ENCODE measurements at regions not wholly inside any gene's neighbourhood (a gene's known extent, or its start where the extent isn't known, plus 50 kb on each side); places are given as distances from the start of the nearest gene placed in this dataset.

GRCh38 chr7:156238366-156239133 is 402.0 kb upstream of the RNF32 start:
- H3K4me3 ChIP-seq (ENCODE audit: insufficient read depth, low read depth, low read length): no peak overlapping the region
- H4K20me1 ChIP-seq (ENCODE audit: insufficient read depth, low read length): no peaks in the 10 kb centered on the region
- no peak overlapping the region for H3K4ac ChIP-seq (ENCODE audit: low read depth, low read length)
- no peak overlapping the region for H2BK120ac ChIP-seq (ENCODE audit: low read depth, low read length)
- H2BK15ac ChIP-seq (ENCODE audit: low read depth, low read length): no peak overlapping the region
- in situ Hi-C loops (cut with MboI; ENCODE audit: low sequenced_read_pairs) (no loop called here), dilution Hi-C loops (cut with HindIII; ENCODE audit: low sequenced_read_pairs, unreplicated experiment) (no loop called here), intact Hi-C loops (cut with micrococcal nuclease) (no loop called here)
- no peak for DNase-seq
- BruUV-seq (replicated peaks): no TSS peak
- no peak overlapping the region for H2AFZ ChIP-seq (replicated peaks; ENCODE audit: low read length, poor library complexity)
- H3K4me1 ChIP-seq (ENCODE audit: control insufficient read depth, insufficient read depth, low read length): no peaks in the 10 kb centered on the region
- H3K23ac ChIP-seq (ENCODE audit: low read depth, low read length): no peak overlapping the region
- H3K56ac ChIP-seq (ENCODE audit: extremely low read depth, insufficient read depth, low read length): no peak overlapping the region
- no peaks in the 10 kb centered on the region for H3K27me3 ChIP-seq (ENCODE audit: control insufficient read depth, insufficient read depth, low read length)
- no peak overlapping the region for H3K18ac ChIP-seq (ENCODE audit: low read depth, low read length)
- H3K9me3 ChIP-seq (ENCODE audit: control insufficient read depth, insufficient read depth, low read length): peaks cover 25% of the 10 kb centered on the region; the same call in 1 of the 2 replicates
- 76% methylated on average over 11 of the region's 19 CpGs; no CpG with 5 or more reads in 1 of the 2 experiments for WGBS, 2 experiments (ENCODE audit: extremely low coverage in 2 of 2, insufficient read length in 1 of 2)
- H3K9ac ChIP-seq (ENCODE audit: low read depth, low read length): no peak overlapping the region
- H4K91ac ChIP-seq (ENCODE audit: insufficient read depth, low read depth, low read length): no peak overlapping the region
- H2AK5ac ChIP-seq (ENCODE audit: low read depth, low read length): no peak overlapping the region
- no peaks in the 10 kb centered on the region for H3K79me1 ChIP-seq (ENCODE audit: low read depth in 1 of 2, low read length in 2 of 2)
- H3K9me1 ChIP-seq (ENCODE audit: insufficient read depth, low read length): no peaks in the 10 kb centered on the region
- no peak overlapping the region for H2BK5ac ChIP-seq (ENCODE audit: low read depth, low read length, poor library complexity, severe bottlenecking)
- no peak overlapping the region for H3K4me2 ChIP-seq (ENCODE audit: low read depth, low read length)
- CTCF ChIA-PET: no interaction called here
- no peak overlapping the region for H4K5ac ChIP-seq (ENCODE audit: low read depth, low read length)
- H3K14ac ChIP-seq (replicated peaks; ENCODE audit: low read depth, low read length): no peak overlapping the region
- no peak overlapping the region for H3K27ac ChIP-seq (ENCODE audit: insufficient read depth, low read length)
- no peak overlapping the region for H2BK20ac ChIP-seq (ENCODE audit: low read depth, low read length)
- POLR2A ChIA-PET (ENCODE audit: unreplicated experiment): no interaction called here
- H4K8ac ChIP-seq (ENCODE audit: low read depth in 2 of 2, low read length in 2 of 2): no peak overlapping the region
- no peak overlapping the region for H2AK9ac ChIP-seq (replicated peaks; ENCODE audit: low read depth, low read length, poor library complexity)
- ATAC-seq (ENCODE audit: low read depth): no peak
- TF ChIP-seq CHD1 (IDR thresholded peaks at IDR 0.05; ENCODE audit: low read depth, low read length): no peak
- TF ChIP-seq MAFK (IDR thresholded peaks at IDR 0.05; ENCODE audit: low read depth, low read length): no peak
- no peak for TF ChIP-seq RFX5 (IDR thresholded peaks at IDR 0.05; ENCODE audit: low read depth, low read length)
- no peak for TF ChIP-seq POLR2A (IDR thresholded peaks at IDR 0.05; ENCODE audit: low read depth, low read length)
- no peak for TF ChIP-seq MXI1 (IDR thresholded peaks at IDR 0.05; ENCODE audit: borderline replicate concordance, low read depth, low read length)
- TF ChIP-seq NFE2L2 (IDR thresholded peaks at IDR 0.05; ENCODE audit: low read depth, low read length): no peak
- TF ChIP-seq RCOR1 (IDR thresholded peaks at IDR 0.05; ENCODE audit: insufficient replicate concordance, low read length): no peak
- no peak for TF ChIP-seq USF2 (IDR thresholded peaks at IDR 0.05; ENCODE audit: low read depth, low read length)
- no peak for TF ChIP-seq ELK1 (IDR thresholded peaks at IDR 0.05; ENCODE audit: borderline replicate concordance, low read depth, low read length)
- TF ChIP-seq FOS (IDR thresholded peaks at IDR 0.05; ENCODE audit: low read depth, low read length): no peak
- no peak for TF ChIP-seq RAD21 (IDR thresholded peaks at IDR 0.05; ENCODE audit: low read length)
- TF ChIP-seq BHLHE40 (IDR thresholded peaks at IDR 0.05; ENCODE audit: low read depth, low read length): no peak
- TF ChIP-seq CEBPB (IDR thresholded peaks at IDR 0.05; ENCODE audit: low read depth, low read length): no peak
- no peak for TF ChIP-seq SMC3 (IDR thresholded peaks at IDR 0.05; ENCODE audit: low read depth, low read length)
- TF ChIP-seq MAZ (IDR thresholded peaks at IDR 0.05; ENCODE audit: borderline replicate concordance, low read depth, low read length): no peak
- no peaks in the 10 kb centered on the region for H3K36me3 ChIP-seq (ENCODE audit: control insufficient read depth, insufficient read depth, low read length)
